PC-9 (cell line): ENCODE measurements at regions not wholly inside any gene's neighbourhood (a gene's known extent, or its start where the extent isn't known, plus 50 kb on each side); places are given as distances from the start of the nearest gene placed in this dataset.

Experiments
- BruUV-seq: library from RNA; stranded (reverse); fragments of 400-500 nt; replicated peaks from 2 replicates; lab custom pipeline; 2021; lab: Mats Ljungman, UMichigan
- CTCF ChIA-PET: fragments of 300-600 bp; sonication (Branson Sonifier 250); formaldehyde crosslinking; loops from one replicate; lab custom pipeline; 2022; ENCODE audit warnings: antibody characterized with exemption; lab: Charles Lee
- POLR2A ChIA-PET: fragments of 300-600 bp; sonication (Branson Sonifier 250); formaldehyde crosslinking; loops from one replicate; lab custom pipeline; 2022; ENCODE audit warnings: antibody characterized with exemption; ENCODE audit not compliant: unreplicated experiment; lab: Charles Lee
- DNase-seq, 2 experiments: peaks; one replicate each; pipeline versions ENCODE4 v3.0.0 to v3.0.0-alpha.2; 2015 to 2022; ENCODE audit warnings: mixed read lengths in 1 of 2
- H2AFZ ChIP-seq: fragments of 200-600 bp; sonication (generic); 2 replicates; pipeline ENCODE4 v1.8.1; 2017; ENCODE audit warnings: antibody characterized with exemption
- H3F3A ChIP-seq: fragments of 200-600 bp; sonication (generic); 2 replicates; pipeline ENCODE4 v1.8.1; 2017; ENCODE audit warnings: antibody characterized with exemption, mild to moderate bottlenecking, low read depth; ENCODE audit not compliant: insufficient read depth
- H3K27ac ChIP-seq: fragments of 200-600 bp; sonication (generic); 2 replicates; pipeline ENCODE4 v1.6.1; 2016; ENCODE audit warnings: mixed run types
- H3K27me3 ChIP-seq: fragments of 200-600 bp; sonication (generic); 2 replicates; pipeline ENCODE4 v1.6.1; 2016; ENCODE audit warnings: low read depth, mixed run types; ENCODE audit not compliant: insufficient read depth
- H3K36me3 ChIP-seq: fragments of 200-600 bp; sonication (generic); 2 replicates; pipeline ENCODE4 v1.6.1; 2016; ENCODE audit warnings: low read depth, mixed run types
- H3K4me1 ChIP-seq: fragments of 200-600 bp; sonication (generic); replicated peaks from 2 replicates; pipeline ENCODE4 v1.6.1; 2016; ENCODE audit warnings: mixed run types; ENCODE audit not compliant: insufficient read depth
- H3K4me2 ChIP-seq: fragments of 200-600 bp; sonication (generic); 2 replicates; pipeline ENCODE4 v1.6.1; 2017; ENCODE audit warnings: mixed run types
- H3K4me3 ChIP-seq: fragments of 200-600 bp; sonication (generic); 2 replicates; pipeline ENCODE4 v1.6.1; 2016; ENCODE audit warnings: mixed run types
- H3K79me2 ChIP-seq: fragments of 200-600 bp; sonication (generic); 2 replicates; pipeline ENCODE4 v1.6.1; 2017; ENCODE audit warnings: low read depth, mixed run types
- H3K9me2 ChIP-seq: fragments of 200-600 bp; sonication (generic); 2 replicates; pipeline ENCODE4 v1.8.1; 2017; ENCODE audit warnings: mild to moderate bottlenecking; ENCODE audit not compliant: insufficient read depth
- H3K9me3 ChIP-seq: fragments of 200-600 bp; sonication (generic); 2 replicates; pipeline ENCODE4 v1.8.1; 2016; ENCODE audit warnings: low read depth; ENCODE audit not compliant: insufficient read depth
- H4K20me1 ChIP-seq: fragments of 200-600 bp; sonication (generic); 2 replicates; pipeline ENCODE4 v1.8.1; 2017; ENCODE audit not compliant: insufficient read depth
- EZH2 ChIP-seq: fragments of 200-600 bp; sonication (generic); IDR thresholded peaks from 2 replicates; pipeline ENCODE4 v1.8.0; 2017; ENCODE audit warnings: antibody characterized with exemption, low read depth
- intact Hi-C: fragments of 100-400 bp; cut with micrococcal nuclease; formaldehyde crosslinking; loops from one replicate; pipeline ENCODE4 v1.10.0; 2022; ENCODE audit not compliant: unreplicated experiment
- TF ChIP-seq, protein P1 (sequence below): fragments of 200-600 bp; sonication (generic); conservative IDR thresholded peaks from 2 replicates; pipeline ENCODE4 v1.6.1; 2017; ENCODE audit warnings: mixed run types, antibody characterized with exemption, mild to moderate bottlenecking, moderate library complexity

DNA sequence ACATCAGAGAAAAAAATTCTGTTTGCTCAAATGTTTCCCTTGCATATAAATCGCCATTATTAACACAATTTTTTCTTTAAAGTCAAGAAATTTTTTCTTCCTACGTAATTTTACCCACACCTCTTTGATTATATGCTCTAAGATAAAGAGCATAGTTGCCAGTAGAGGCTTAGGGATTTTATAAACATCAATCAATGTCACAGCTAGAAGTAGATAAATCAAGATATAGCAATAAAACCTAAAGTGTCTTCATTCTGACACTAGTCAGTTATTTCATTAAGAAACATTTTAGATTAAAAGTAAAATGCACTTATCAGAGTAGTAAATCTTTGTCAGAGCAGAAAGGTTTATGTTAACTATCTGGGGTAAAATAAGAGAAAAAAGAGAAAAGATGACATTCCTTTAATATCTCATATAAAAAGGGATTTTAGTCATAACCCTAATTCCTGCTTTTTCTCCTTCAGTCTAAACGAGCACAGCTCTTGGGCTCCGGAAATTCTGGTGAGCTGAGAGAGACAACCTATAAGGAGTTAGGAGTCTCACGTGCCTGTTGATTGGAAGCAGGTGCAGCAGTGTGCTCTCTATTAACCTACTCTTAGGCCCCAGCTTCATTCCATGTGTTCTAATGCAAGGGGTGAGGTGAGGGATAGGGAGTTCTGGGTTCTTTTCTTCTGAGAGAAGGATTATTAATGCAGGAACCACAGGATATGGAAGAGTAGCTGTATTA, 172.4 kb upstream of the GULP1 start:
- BruUV-seq, result no TSS peak
- no peaks in the 10 kb centered on the region for H3K36me3 ChIP-seq
- no peaks in the 10 kb centered on the region for H3K4me1 ChIP-seq
- no peaks in the 10 kb centered on the region for H3K79me2 ChIP-seq
- no peaks in the 10 kb centered on the region for H3K27me3 ChIP-seq
- ChIA-PET POLR2A (no interaction called here), CTCF (no interaction called here)
- no peak overlapping the region for H2AFZ ChIP-seq
- no peak overlapping the region for H3K4me2 ChIP-seq
- no peak overlapping the region for H3K27ac ChIP-seq
- DNase-seq, result no peak
- intact Hi-C loops, result no loop called here
- no peaks in the 10 kb centered on the region; the same call in 1 of the 2 replicates for H3K9me2 ChIP-seq
- H3K9me3 ChIP-seq, result no peaks in the 10 kb centered on the region
- H3K4me3 ChIP-seq, result no peak overlapping the region
- no peaks in the 10 kb centered on the region for H3F3A ChIP-seq
- TF ChIP-seq, protein P1, sequence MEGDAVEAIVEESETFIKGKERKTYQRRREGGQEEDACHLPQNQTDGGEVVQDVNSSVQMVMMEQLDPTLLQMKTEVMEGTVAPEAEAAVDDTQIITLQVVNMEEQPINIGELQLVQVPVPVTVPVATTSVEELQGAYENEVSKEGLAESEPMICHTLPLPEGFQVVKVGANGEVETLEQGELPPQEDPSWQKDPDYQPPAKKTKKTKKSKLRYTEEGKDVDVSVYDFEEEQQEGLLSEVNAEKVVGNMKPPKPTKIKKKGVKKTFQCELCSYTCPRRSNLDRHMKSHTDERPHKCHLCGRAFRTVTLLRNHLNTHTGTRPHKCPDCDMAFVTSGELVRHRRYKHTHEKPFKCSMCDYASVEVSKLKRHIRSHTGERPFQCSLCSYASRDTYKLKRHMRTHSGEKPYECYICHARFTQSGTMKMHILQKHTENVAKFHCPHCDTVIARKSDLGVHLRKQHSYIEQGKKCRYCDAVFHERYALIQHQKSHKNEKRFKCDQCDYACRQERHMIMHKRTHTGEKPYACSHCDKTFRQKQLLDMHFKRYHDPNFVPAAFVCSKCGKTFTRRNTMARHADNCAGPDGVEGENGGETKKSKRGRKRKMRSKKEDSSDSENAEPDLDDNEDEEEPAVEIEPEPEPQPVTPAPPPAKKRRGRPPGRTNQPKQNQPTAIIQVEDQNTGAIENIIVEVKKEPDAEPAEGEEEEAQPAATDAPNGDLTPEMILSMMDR, result no peak
- no peak for TF ChIP-seq EZH2
- no peaks in the 10 kb centered on the region for H4K20me1 ChIP-seq

DNA sequence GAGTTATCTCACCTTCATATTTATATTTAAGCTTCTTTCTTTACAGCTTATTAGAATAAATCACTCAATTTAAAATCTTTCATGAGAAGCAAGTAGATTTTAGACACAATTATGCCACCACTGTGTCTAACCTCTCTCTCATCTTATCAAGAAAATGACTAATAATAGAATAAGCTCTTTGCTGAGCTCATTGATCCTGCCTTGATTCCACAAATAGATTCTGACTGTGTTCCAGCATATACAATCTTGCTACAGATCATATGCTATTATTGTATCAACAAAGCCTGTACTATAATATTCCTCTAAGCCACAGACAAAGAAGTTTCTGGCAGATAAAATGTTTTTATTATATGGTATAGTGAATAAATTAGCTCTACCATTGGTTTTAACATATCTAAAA, 168.7 kb upstream of the GULP1 start:
- POLR2A ChIA-PET, result no interaction called here
- intact Hi-C loops, result no loop called here

DNA sequence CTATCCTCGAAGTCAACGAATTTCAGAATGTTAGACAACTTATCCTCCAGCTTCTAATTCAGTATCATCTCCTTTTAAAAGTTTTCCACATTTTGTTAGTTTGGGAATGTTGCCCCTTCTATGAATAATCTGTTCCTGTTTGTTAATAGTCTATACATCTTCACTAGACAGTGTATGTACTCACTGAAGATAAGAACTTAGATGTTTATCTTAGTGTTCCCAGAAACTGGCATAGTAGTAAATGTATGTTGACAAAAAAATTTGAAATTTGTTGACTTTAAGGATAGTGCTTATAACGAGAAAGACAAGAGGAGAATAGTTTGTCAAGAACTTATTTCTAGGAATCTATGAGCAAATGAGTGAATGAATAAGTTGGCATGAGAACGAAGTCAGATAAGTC, 162.0 kb upstream of the GULP1 start:
- Histone ChIP-seq H2AFZ (no peak overlapping the region), H3K9me2 (no peaks in the 10 kb centered on the region), H3K27ac (no peak overlapping the region), H3F3A (no peaks in the 10 kb centered on the region), H3K4me1 (no peaks in the 10 kb centered on the region), H3K36me3 (no peaks in the 10 kb centered on the region), H3K4me3 (no peak overlapping the region), H4K20me1 (no peaks in the 10 kb centered on the region), H3K4me2 (no peak overlapping the region), H3K9me3 (no peaks in the 10 kb centered on the region), H3K27me3 (no peaks in the 10 kb centered on the region), H3K79me2 (no peaks in the 10 kb centered on the region)
- CTCF ChIA-PET, result no interaction called here
- POLR2A ChIA-PET, result no interaction called here
- intact Hi-C loops, result no loop called here
- no peak for DNase-seq
- no peak for TF ChIP-seq EZH2
- TF ChIP-seq, protein P1, result no peak
- BruUV-seq, result no TSS peak

More for the DNA sequence above, 168.7 kb upstream of the GULP1 start:
- Histone ChIP-seq H3K9me3 (no peaks in the 10 kb centered on the region), H3K4me1 (no peaks in the 10 kb centered on the region), H4K20me1 (no peaks in the 10 kb centered on the region), H3K79me2 (no peaks in the 10 kb centered on the region), H3K36me3 (no peaks in the 10 kb centered on the region), H3K4me2 (peak overlapping the region; percentile 46), H3K9me2 (no peaks in the 10 kb centered on the region; the same call in 1 of the 2 replicates), H2AFZ (no peak overlapping the region), H3F3A (no peaks in the 10 kb centered on the region), H3K27me3 (no peaks in the 10 kb centered on the region), H3K27ac (no peak overlapping the region), H3K4me3 (peak overlapping the region; percentile 30; the same call in 1 of the 2 replicates)
- no TSS peak for BruUV-seq
- CTCF ChIA-PET, result no interaction called here
- TF ChIP-seq EZH2, result no peak
- TF ChIP-seq, protein P1, result no peak
- no peak for DNase-seq
